ENCODE measurements at regions not wholly inside any gene's neighbourhood (a gene's known extent, or its start where the extent isn't known, plus 50 kb on each side); places are given as distances from the start of the nearest gene placed in this dataset.

DNA sequence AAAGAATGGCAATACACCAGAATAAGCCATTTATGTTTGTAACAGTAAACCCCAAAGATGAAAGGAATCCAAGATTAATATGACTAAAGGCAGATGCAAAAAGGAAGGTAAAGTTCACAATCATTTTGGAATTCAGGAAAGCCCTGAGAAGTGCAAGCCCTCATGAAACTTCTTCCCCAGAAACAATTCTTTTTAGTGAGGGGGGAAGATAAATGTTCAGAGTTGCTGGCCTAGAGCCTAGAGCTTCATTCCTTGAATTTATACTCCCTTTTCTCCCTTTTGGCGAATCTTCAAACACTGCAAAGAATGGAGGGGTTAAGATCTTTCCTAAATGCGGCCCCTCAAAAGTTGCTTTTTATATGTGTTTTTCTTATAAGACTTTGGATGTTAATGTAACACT is 368.8 kb downstream of the MEIS1 start:
- Histone ChIP-seq H4K8ac (ENCODE audit: low read depth, low read length) (no peak overlapping the region), H4K12ac (ENCODE audit: low read depth, low read length) (no peak overlapping the region), H3K4me1 (ENCODE audit: control insufficient read depth in 1 of 2, insufficient read depth in 2 of 2, low read length in 2 of 2) (no peaks in the 10 kb centered on the region), H2AK5ac (ENCODE audit: low read length) (no peak overlapping the region), H2BK12ac (ENCODE audit: low read length) (no peak overlapping the region), H3K79me1 (ENCODE audit: low read length) (no peaks in the 10 kb centered on the region), H2AFZ (ENCODE audit: insufficient read depth, low read length, poor library complexity) (no peak overlapping the region), H2BK120ac (ENCODE audit: insufficient read depth, low read length, poor library complexity) (no peak overlapping the region), H3K14ac (ENCODE audit: low read length) (no peak overlapping the region), H3K4ac (ENCODE audit: low read depth, low read length) (no peak overlapping the region), H3K27me3 (ENCODE audit: insufficient read depth, low read length) (no peaks in the 10 kb centered on the region), H3K9me3 (ENCODE audit: insufficient read depth, low read depth, low read length) (no peaks in the 10 kb centered on the region), H3K23ac (ENCODE audit: low read length) (no peak overlapping the region), H3K79me2 (ENCODE audit: control insufficient read depth, insufficient read depth, low read length, poor library complexity) (no peaks in the 10 kb centered on the region), H2BK5ac (ENCODE audit: low read depth, low read length, poor library complexity) (no peak overlapping the region), H3K18ac (ENCODE audit: low read length) (no peak overlapping the region), H3K4me2 (ENCODE audit: low read length) (no peak overlapping the region), H3K36me3 (ENCODE audit: control insufficient read depth in 1 of 2, insufficient read depth in 2 of 2, low read length in 2 of 2) (no peaks in the 10 kb centered on the region), H3K4me3 (ENCODE audit: low read depth, low read length) (no peak overlapping the region), H4K91ac (ENCODE audit: low read depth, low read length) (no peak overlapping the region), H3K9ac (ENCODE audit: low read length) (no peak overlapping the region), H3K27ac (ENCODE audit: low read depth, low read length) (no peak overlapping the region)
- no peak for DNase-seq
- no CpG with 5 or more reads among the region's 2 CpGs for WGBS (ENCODE audit: extremely low coverage, insufficient coverage, insufficient read length)

DNA sequence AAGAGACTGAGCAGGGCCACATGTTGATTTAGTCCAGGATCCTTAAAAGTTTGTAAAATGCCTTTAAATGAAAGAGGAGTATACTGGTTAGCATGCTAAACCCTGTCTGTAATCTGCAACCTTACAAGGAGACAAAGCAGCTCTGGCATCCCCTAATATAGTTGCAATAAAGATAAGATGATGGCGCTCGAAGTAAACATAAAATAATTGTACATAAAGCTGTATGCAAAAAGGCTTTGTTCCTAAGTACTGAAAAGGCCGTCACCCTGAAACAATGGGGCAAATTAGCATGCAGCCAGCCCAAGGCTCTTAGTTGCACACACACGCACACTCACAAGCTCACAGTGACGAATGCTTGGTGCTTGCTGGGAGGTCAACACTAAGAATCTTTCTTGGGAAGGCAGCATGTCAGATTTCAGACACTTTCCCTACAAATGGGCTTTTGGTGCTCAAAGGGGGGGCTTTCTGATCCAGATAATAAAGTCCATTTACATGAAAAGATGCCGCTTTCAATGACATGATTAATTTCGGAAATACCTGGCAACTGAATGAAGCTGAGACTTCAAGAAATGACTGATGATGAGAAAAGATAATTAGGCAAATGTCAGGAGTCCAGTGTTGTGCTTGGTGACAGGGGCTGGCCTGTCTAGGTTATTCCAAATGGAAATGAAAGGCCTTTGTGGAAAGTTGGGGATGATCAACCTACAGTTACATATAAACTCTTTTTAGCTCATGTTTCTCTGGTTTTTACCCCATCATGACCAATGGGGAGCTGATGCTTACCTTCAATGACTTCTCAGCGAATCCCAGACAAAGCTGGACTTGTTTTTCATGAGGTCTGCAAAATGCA is 370.3 kb downstream of the MEIS1 start:
- Histone ChIP-seq H3K27me3 (ENCODE audit: insufficient read depth, low read length) (no peaks in the 10 kb centered on the region), H3K36me3 (ENCODE audit: control insufficient read depth in 1 of 2, insufficient read depth in 2 of 2, low read length in 2 of 2) (no peaks in the 10 kb centered on the region), H3K4me1 (ENCODE audit: control insufficient read depth in 1 of 2, insufficient read depth in 2 of 2, low read length in 2 of 2) (no peaks in the 10 kb centered on the region), H3K18ac (ENCODE audit: low read length) (no peak overlapping the region), H2AFZ (ENCODE audit: insufficient read depth, low read length, poor library complexity) (no peak overlapping the region), H2BK120ac (ENCODE audit: insufficient read depth, low read length, poor library complexity) (no peak overlapping the region), H3K27ac (ENCODE audit: low read depth, low read length) (no peak overlapping the region), H4K91ac (ENCODE audit: low read depth, low read length) (no peak overlapping the region), H3K14ac (ENCODE audit: low read length) (no peak overlapping the region), H2BK5ac (ENCODE audit: low read depth, low read length, poor library complexity) (no peak overlapping the region), H3K79me1 (ENCODE audit: low read length) (no peaks in the 10 kb centered on the region), H4K12ac (ENCODE audit: low read depth, low read length) (no peak overlapping the region), H2AK5ac (ENCODE audit: low read length) (no peak overlapping the region), H3K4me3 (ENCODE audit: low read depth, low read length) (no peak overlapping the region), H3K79me2 (ENCODE audit: control insufficient read depth, insufficient read depth, low read length, poor library complexity) (no peaks in the 10 kb centered on the region), H4K8ac (ENCODE audit: low read depth, low read length) (no peak overlapping the region), H3K9ac (ENCODE audit: low read length) (no peak overlapping the region), H3K9me3 (ENCODE audit: insufficient read depth, low read depth, low read length) (no peaks in the 10 kb centered on the region), H3K4ac (ENCODE audit: low read depth, low read length) (no peak overlapping the region), H2BK12ac (ENCODE audit: low read length) (no peak overlapping the region), H3K4me2 (ENCODE audit: low read length) (no peak overlapping the region), H3K23ac (ENCODE audit: low read length) (no peak overlapping the region)
- no peak for DNase-seq
- no CpG with 5 or more reads among the region's 8 CpGs for WGBS (ENCODE audit: extremely low coverage, insufficient coverage, insufficient read length)

DNA sequence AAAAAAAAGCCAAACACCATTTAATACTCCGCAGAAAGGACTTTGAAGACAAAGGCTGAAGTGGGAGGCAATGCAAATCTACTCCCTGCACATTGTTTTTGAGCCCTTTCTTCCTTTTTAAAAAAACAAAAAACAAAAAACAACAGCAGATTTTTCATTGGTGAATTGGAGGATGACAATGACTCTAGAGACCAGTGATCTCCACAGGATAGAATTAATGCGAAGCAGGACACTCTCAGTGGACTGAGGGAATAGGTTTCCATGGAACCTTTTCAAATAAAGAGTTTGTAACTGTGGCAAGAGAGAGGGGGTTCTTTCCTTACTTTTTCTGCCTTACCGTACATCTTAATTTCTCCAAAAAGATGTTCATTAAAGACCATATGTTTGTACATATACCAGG is 371.0 kb downstream of the MEIS1 start:
- H3K27me3 ChIP-seq (ENCODE audit: insufficient read depth, low read length), result no peaks in the 10 kb centered on the region
- no peak overlapping the region for H4K91ac ChIP-seq (ENCODE audit: low read depth, low read length)

DNA sequence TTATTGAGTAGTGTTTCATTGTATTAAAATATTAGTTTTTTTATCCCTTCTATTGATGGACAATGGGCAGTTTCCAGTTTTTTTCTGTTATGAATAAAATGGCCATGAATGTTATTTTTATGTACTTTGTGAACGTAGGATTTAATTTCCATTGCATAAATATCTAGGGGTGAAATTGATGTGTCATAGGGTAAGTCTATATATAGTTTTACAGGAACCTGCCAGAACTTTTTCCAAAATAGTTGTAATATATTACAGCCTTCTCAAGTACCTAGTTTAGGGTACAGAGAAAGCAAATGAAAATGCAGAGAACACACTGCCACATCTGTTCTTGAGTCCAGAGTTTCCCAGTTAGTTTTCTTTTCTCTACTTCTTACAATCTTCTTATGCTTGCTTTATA is 378.6 kb downstream of the MEIS1 start:
- H3K79me2 ChIP-seq (ENCODE audit: control insufficient read depth, insufficient read depth, low read length, poor library complexity), result no peaks in the 10 kb centered on the region
- no peak overlapping the region for H2BK120ac ChIP-seq (ENCODE audit: insufficient read depth, low read length, poor library complexity)
- no peak overlapping the region for H3K14ac ChIP-seq (ENCODE audit: low read length)
- no peaks in the 10 kb centered on the region for H3K4me1 ChIP-seq (ENCODE audit: control insufficient read depth in 1 of 2, insufficient read depth in 2 of 2, low read length in 2 of 2)
- H3K4ac ChIP-seq (ENCODE audit: low read depth, low read length), result no peak overlapping the region
- WGBS (ENCODE audit: extremely low coverage, insufficient coverage, insufficient read length), result no CpG with 5 or more reads among the region's 1 CpG
- no peak overlapping the region for H3K9ac ChIP-seq (ENCODE audit: low read length)
- no peak overlapping the region for H3K23ac ChIP-seq (ENCODE audit: low read length)
- no peak overlapping the region for H2AFZ ChIP-seq (ENCODE audit: insufficient read depth, low read length, poor library complexity)
- H2BK5ac ChIP-seq (ENCODE audit: low read depth, low read length, poor library complexity), result no peak overlapping the region
- H3K9me3 ChIP-seq (ENCODE audit: insufficient read depth, low read depth, low read length), result no peaks in the 10 kb centered on the region
- no peaks in the 10 kb centered on the region for H3K27me3 ChIP-seq (ENCODE audit: insufficient read depth, low read length)
- no peak overlapping the region for H4K91ac ChIP-seq (ENCODE audit: low read depth, low read length)
- no peak overlapping the region for H3K27ac ChIP-seq (ENCODE audit: low read depth, low read length)
- H3K36me3 ChIP-seq (ENCODE audit: control insufficient read depth in 1 of 2, insufficient read depth in 2 of 2, low read length in 2 of 2), result no peaks in the 10 kb centered on the region
- H3K4me2 ChIP-seq (ENCODE audit: low read length), result no peak overlapping the region
- no peak overlapping the region for H4K8ac ChIP-seq (ENCODE audit: low read depth, low read length)
- H3K4me3 ChIP-seq (ENCODE audit: low read depth, low read length), result no peak overlapping the region
- no peak for DNase-seq
- no peak overlapping the region for H3K18ac ChIP-seq (ENCODE audit: low read length)
- H4K12ac ChIP-seq (ENCODE audit: low read depth, low read length), result no peak overlapping the region
- H2BK12ac ChIP-seq (ENCODE audit: low read length), result no peak overlapping the region
- H2AK5ac ChIP-seq (ENCODE audit: low read length), result no peak overlapping the region
- no peaks in the 10 kb centered on the region for H3K79me1 ChIP-seq (ENCODE audit: low read length)

More for the DNA sequence above, 371.0 kb downstream of the MEIS1 start:
- Histone ChIP-seq H3K27ac (ENCODE audit: low read depth, low read length) (no peak overlapping the region), H3K4ac (ENCODE audit: low read depth, low read length) (no peak overlapping the region), H3K14ac (ENCODE audit: low read length) (no peak overlapping the region), H4K12ac (ENCODE audit: low read depth, low read length) (no peak overlapping the region), H3K9ac (ENCODE audit: low read length) (no peak overlapping the region), H4K8ac (ENCODE audit: low read depth, low read length) (no peak overlapping the region), H3K79me2 (ENCODE audit: control insufficient read depth, insufficient read depth, low read length, poor library complexity) (no peaks in the 10 kb centered on the region), H3K23ac (ENCODE audit: low read length) (no peak overlapping the region), H3K4me3 (ENCODE audit: low read depth, low read length) (no peak overlapping the region), H3K4me2 (ENCODE audit: low read length) (no peak overlapping the region), H3K4me1 (ENCODE audit: control insufficient read depth in 1 of 2, insufficient read depth in 2 of 2, low read length in 2 of 2) (no peaks in the 10 kb centered on the region), H3K18ac (ENCODE audit: low read length) (no peak overlapping the region), H3K79me1 (ENCODE audit: low read length) (no peaks in the 10 kb centered on the region), H2AFZ (ENCODE audit: insufficient read depth, low read length, poor library complexity) (no peak overlapping the region), H2AK5ac (ENCODE audit: low read length) (no peak overlapping the region), H2BK120ac (ENCODE audit: insufficient read depth, low read length, poor library complexity) (no peak overlapping the region), H3K9me3 (ENCODE audit: insufficient read depth, low read depth, low read length) (no peaks in the 10 kb centered on the region), H2BK5ac (ENCODE audit: low read depth, low read length, poor library complexity) (no peak overlapping the region), H2BK12ac (ENCODE audit: low read length) (no peak overlapping the region), H3K36me3 (ENCODE audit: control insufficient read depth in 1 of 2, insufficient read depth in 2 of 2, low read length in 2 of 2) (no peaks in the 10 kb centered on the region)
- whole genome bisulfite sequencing (ENCODE audit: extremely low coverage, insufficient coverage, insufficient read length), result no CpG with 5 or more reads among the region's 3 CpGs
- DNase-seq, result no peak
